OCI-LY1 (cell line): ENCODE measurements at regions not wholly inside any gene's neighbourhood (a gene's known extent, or its start where the extent isn't known, plus 50 kb on each side); places are given as distances from the start of the nearest gene placed in this dataset.

Experiments used
- CTCF ChIP-seq: fragments of 200-600 bp; sonication (generic), shearing (Covaris generic); IDR thresholded peaks from 2 replicates; pipeline ENCODE4 v1.5.1; 2017; ENCODE audit warnings: mild to moderate bottlenecking, antibody characterized with exemption, low read length, moderate library complexity, mixed read lengths
- EZH2 ChIP-seq: fragments of 200-600 bp; sonication (generic), shearing (Covaris generic); IDR thresholded peaks from 2 replicates; pipeline ENCODE4 v1.8.0; 2017; ENCODE audit warnings: borderline replicate concordance, mixed run types, mild to moderate bottlenecking, antibody characterized with exemption, low read length, moderate library complexity, mixed read lengths

GRCh38 chr11:37110385-37110784 is 512.3 kb upstream of the RAG2 start:
- TF ChIP-seq CTCF (no peak), EZH2 (no peak)
